Fibroblast of lung (primary cell): ENCODE measurements at regions not wholly inside any gene's neighbourhood (a gene's known extent, or its start where the extent isn't known, plus 50 kb on each side); places are given as distances from the start of the nearest gene placed in this dataset.

Experiments used
- DNase-seq, 2 donors: peaks; one replicate each; pipeline versions ENCODE4 v3.0.0 to v3.0.0-alpha.2; 2010; ENCODE audit warnings: low read depth in 2 of 2
- H2AFZ ChIP-seq: 2 replicates; pipeline ENCODE4 v1.5.1; 2012; ENCODE audit warnings: low read length, control low read depth, inconsistent platforms
- H3K27ac ChIP-seq: 2 replicates; pipeline ENCODE4 v1.5.1; 2011; ENCODE audit warnings: low read length, control low read depth; ENCODE audit not compliant: insufficient read depth
- H3K27me3 ChIP-seq: 2 replicates; pipeline ENCODE4 v1.5.1; 2011; ENCODE audit warnings: mild to moderate bottlenecking, low read length; ENCODE audit not compliant: control insufficient read depth, insufficient read depth
- H3K36me3 ChIP-seq: 2 replicates; pipeline ENCODE4 v1.5.1; 2011; ENCODE audit warnings: low read length; ENCODE audit not compliant: control insufficient read depth, insufficient read depth
- H3K4me1 ChIP-seq: 2 replicates; pipeline ENCODE4 v1.5.1; 2011; ENCODE audit warnings: low read length; ENCODE audit not compliant: control insufficient read depth, insufficient read depth; ENCODE audit errors: extremely low read depth
- H3K4me2 ChIP-seq: 2 replicates; pipeline ENCODE4 v1.5.1; 2011; ENCODE audit warnings: low read length, control low read depth; ENCODE audit not compliant: insufficient read depth; ENCODE audit errors: extremely low read depth
- H3K4me3 ChIP-seq, 4 experiments: fragments of 200-600 bp in 1 of 4; sonication (generic) in 1 of 4; replicated peaks in 1 of 4; 2 replicates each; pipeline ENCODE4 v1.5.1; 2011 to 2016; ENCODE audit warnings: low read length in 4 of 4, low read depth in 3 of 4, mild to moderate bottlenecking in 3 of 4, control low read depth in 2 of 4, inconsistent platforms in 1 of 4, mixed read lengths in 1 of 4; ENCODE audit not compliant: insufficient read depth in 1 of 4; ENCODE audit errors: control extremely low read depth in 1 of 4
- H3K79me2 ChIP-seq: 2 replicates; pipeline ENCODE4 v1.5.1; 2012; ENCODE audit warnings: mild to moderate bottlenecking, low read length, inconsistent platforms; ENCODE audit not compliant: control insufficient read depth, insufficient read depth
- H3K9ac ChIP-seq: 2 replicates; pipeline ENCODE4 v1.5.1; 2011; ENCODE audit warnings: mild to moderate bottlenecking, low read length, control low read depth; ENCODE audit not compliant: insufficient read depth
- H3K9me3 ChIP-seq: 2 replicates; pipeline ENCODE4 v1.5.1; 2012; ENCODE audit warnings: low read depth, low read length; ENCODE audit not compliant: control insufficient read depth, insufficient read depth
- H4K20me1 ChIP-seq: 2 replicates; pipeline ENCODE4 v1.5.1; 2011; ENCODE audit warnings: low read length; ENCODE audit not compliant: control insufficient read depth, insufficient read depth; ENCODE audit errors: extremely low read depth
- CTCF ChIP-seq, 2 donors: IDR thresholded peaks in 1 of 2; conservative IDR thresholded peaks in 1 of 2; 1 replicate in 1 of 2; 2 replicates in 1 of 2; pipeline ENCODE4 v1.5.1; 2011 to 2012; ENCODE audit warnings: low read length in 2 of 2, control low read depth in 1 of 2, inconsistent platforms in 1 of 2, low read depth in 1 of 2, mild to moderate bottlenecking in 1 of 2
- EZH2 ChIP-seq: IDR thresholded peaks from 2 replicates; pipeline ENCODE4 v1.5.1; 2012; ENCODE audit warnings: low read length, control low read depth, mild to moderate bottlenecking; ENCODE audit errors: missing control alignments

DNA sequence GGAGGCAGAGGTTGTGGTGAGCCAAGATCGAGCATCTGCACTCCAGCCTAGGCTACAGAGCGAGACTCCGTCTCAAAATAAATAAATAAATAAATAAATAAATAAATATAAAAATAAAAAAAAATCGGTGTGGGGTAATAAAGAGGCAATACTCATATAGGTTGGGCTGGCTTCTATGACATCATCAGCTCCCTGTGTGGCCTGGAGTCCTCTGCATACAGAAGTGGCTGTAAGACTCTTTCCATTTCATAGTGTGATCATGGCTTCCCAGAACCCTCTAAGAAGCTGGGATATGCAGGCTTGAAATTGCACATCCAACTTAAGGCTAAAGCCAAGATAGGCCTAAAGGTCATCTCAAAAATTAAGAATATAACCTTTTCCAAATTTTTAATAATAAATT is 101.6 kb downstream of the ZIC4 start:
- Histone ChIP-seq H3K27ac (no peak overlapping the region), H3K36me3 (no peaks in the 10 kb centered on the region), H3K9ac (no peak overlapping the region), H3K4me2 (no peak overlapping the region), H2AFZ (no peak overlapping the region), H3K4me3 (no peak overlapping the region), H3K4me1 (no peaks in the 10 kb centered on the region), H3K79me2 (no peaks in the 10 kb centered on the region), H3K27me3 (no peaks in the 10 kb centered on the region), H3K9me3 (no peaks in the 10 kb centered on the region), H4K20me1 (no peaks in the 10 kb centered on the region)
- no peak for TF ChIP-seq CTCF (conservative IDR thresholded peaks at IDR 0.05 in 1 of 2, IDR thresholded peaks at IDR 0.05 in 1 of 2; ENCODE audit: low read depth in 1 of 2, low read length in 2 of 2)
- no peak for TF ChIP-seq EZH2
- peak; percentile 11 to 21 for DNase-seq

DNA sequence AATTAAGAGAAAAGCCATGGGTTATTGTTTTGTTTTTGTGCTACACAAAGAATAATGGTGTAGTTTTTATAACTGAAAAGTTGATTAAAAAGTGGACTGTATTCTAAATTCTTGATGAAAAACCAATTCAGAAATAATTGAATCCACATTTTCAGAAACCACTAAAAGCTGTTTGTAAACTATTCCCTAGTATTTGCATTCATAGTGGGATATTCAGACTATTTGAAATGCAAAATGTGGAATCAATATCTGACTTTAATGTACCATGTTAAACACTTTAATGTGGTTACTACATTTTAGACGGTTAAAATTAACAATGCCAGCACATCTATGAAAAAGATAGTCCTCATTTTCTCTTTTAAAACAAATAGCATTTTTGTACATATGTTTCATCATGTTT is 104.6 kb downstream of the ZIC4 start:
- H3K79me2 ChIP-seq = no peaks in the 10 kb centered on the region
- H3K9ac ChIP-seq = no peak overlapping the region
- H3K27ac ChIP-seq = no peak overlapping the region
- no peaks in the 10 kb centered on the region for H3K36me3 ChIP-seq
- H3K9me3 ChIP-seq = no peaks in the 10 kb centered on the region
- H4K20me1 ChIP-seq = no peaks in the 10 kb centered on the region
- no peak overlapping the region for H3K4me3 ChIP-seq
- H3K27me3 ChIP-seq = no peaks in the 10 kb centered on the region
- no peak overlapping the region for H2AFZ ChIP-seq
- DNase-seq = no peak
- no peak for TF ChIP-seq CTCF (conservative IDR thresholded peaks at IDR 0.05 in 1 of 2, IDR thresholded peaks at IDR 0.05 in 1 of 2; ENCODE audit: low read depth in 1 of 2, low read length in 2 of 2)
- no peak for TF ChIP-seq EZH2
- H3K4me1 ChIP-seq = peaks cover 6% of the 10 kb centered on the region
- H3K4me2 ChIP-seq = no peak overlapping the region

GRCh38 chr3:147299656-147300055 is 106.7 kb downstream of the ZIC4 start:
- Histone ChIP-seq H3K27ac (no peak overlapping the region), H3K4me2 (no peak overlapping the region), H3K36me3 (no peaks in the 10 kb centered on the region), H3K4me1 (peaks cover 6% of the 10 kb centered on the region), H3K9ac (no peak overlapping the region), H3K79me2 (no peaks in the 10 kb centered on the region), H3K27me3 (no peaks in the 10 kb centered on the region), H2AFZ (no peak overlapping the region), H3K4me3 (no peak overlapping the region), H3K9me3 (no peaks in the 10 kb centered on the region), H4K20me1 (no peaks in the 10 kb centered on the region)
- no peak for TF ChIP-seq EZH2
- no peak for TF ChIP-seq CTCF (conservative IDR thresholded peaks at IDR 0.05 in 1 of 2, IDR thresholded peaks at IDR 0.05 in 1 of 2; ENCODE audit: low read depth in 1 of 2, low read length in 2 of 2)
- DNase-seq = peak; percentile 12 to 40
